ENCODE measurements at regions not wholly inside any gene's neighbourhood (a gene's known extent, or its start where the extent isn't known, plus 50 kb on each side); places are given as distances from the start of the nearest gene placed in this dataset.

DNA sequence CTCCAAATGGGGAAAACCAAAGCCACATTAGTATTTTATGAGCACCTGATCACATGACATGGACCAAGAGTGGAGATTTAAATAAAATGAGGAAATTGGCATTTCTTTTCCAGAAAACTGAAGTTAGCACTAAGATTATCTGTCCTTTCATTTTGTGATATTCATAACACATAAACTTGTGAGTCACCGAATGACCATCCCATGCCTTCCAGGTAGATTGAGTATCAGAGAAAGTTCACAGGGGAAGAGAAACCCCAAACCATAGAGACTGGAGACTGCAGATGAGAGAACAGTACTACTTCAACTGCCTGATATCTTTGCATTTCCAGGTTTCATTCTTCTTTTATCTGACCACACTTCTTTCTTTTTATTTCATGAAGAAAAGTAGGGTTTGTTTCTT is 176.3 kb upstream of the LRP1B start:
- Histone ChIP-seq H3K4me2 (ENCODE audit: low read depth, low read length, poor library complexity, severe bottlenecking) (no peak overlapping the region), H3K4me3 (ENCODE audit: low read length, poor library complexity, severe bottlenecking) (no peak overlapping the region), H3K79me2 (ENCODE audit: insufficient read depth, low read length) (no peaks in the 10 kb centered on the region), H3K9me2 (replicated peaks; ENCODE audit: low read depth, low read length) (no peaks in the 10 kb centered on the region), H3K9ac (ENCODE audit: low read depth, low read length, poor library complexity, severe bottlenecking) (no peak overlapping the region), H4K20me1 (ENCODE audit: insufficient read depth, low read length, poor library complexity, severe bottlenecking) (no peaks in the 10 kb centered on the region), H3K4me1 (ENCODE audit: insufficient read depth, low read length, poor library complexity, severe bottlenecking) (no peaks in the 10 kb centered on the region), H2AFZ (ENCODE audit: low read length) (no peak overlapping the region), H3K9me3 (ENCODE audit: insufficient read depth, low read depth, low read length) (peaks cover 12% of the 10 kb centered on the region; the same call in 1 of the 2 replicates), H3F3A (ENCODE audit: low read depth) (no peaks in the 10 kb centered on the region), H3K27me3 (ENCODE audit: insufficient read depth, low read length, poor library complexity, severe bottlenecking) (no peaks in the 10 kb centered on the region), H3K36me3 (ENCODE audit: insufficient read depth, low read length) (no peaks in the 10 kb centered on the region)
- TF ChIP-seq, protein P1, sequence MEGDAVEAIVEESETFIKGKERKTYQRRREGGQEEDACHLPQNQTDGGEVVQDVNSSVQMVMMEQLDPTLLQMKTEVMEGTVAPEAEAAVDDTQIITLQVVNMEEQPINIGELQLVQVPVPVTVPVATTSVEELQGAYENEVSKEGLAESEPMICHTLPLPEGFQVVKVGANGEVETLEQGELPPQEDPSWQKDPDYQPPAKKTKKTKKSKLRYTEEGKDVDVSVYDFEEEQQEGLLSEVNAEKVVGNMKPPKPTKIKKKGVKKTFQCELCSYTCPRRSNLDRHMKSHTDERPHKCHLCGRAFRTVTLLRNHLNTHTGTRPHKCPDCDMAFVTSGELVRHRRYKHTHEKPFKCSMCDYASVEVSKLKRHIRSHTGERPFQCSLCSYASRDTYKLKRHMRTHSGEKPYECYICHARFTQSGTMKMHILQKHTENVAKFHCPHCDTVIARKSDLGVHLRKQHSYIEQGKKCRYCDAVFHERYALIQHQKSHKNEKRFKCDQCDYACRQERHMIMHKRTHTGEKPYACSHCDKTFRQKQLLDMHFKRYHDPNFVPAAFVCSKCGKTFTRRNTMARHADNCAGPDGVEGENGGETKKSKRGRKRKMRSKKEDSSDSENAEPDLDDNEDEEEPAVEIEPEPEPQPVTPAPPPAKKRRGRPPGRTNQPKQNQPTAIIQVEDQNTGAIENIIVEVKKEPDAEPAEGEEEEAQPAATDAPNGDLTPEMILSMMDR (conservative IDR thresholded peaks at IDR 0.05; ENCODE audit: low read length) = no peak
- TF ChIP-seq EZH2phosphoT487 (IDR thresholded peaks at IDR 0.05; ENCODE audit: borderline replicate concordance) = no peak

DNA sequence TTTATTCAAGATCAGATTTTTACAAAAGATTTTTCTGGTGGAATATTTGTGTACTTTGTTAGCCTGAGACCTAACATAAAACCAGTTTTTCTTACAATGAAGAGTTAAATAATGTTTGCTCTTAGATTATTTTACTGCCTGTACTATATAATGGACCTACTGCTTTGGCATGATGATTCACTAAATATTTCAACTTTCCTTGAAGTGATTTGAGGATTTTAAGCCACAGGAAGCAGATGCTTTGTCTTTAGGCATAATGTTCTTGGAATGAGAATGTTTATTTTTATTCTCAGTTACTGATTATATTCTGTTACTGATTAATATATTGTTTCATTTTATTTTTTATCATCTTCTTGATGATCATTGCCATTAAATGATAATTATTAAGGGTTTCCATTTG is 175.3 kb upstream of the LRP1B start:
- Histone ChIP-seq H3K9ac (ENCODE audit: low read depth, low read length, poor library complexity, severe bottlenecking) (no peak overlapping the region), H3K4me3 (ENCODE audit: low read length, poor library complexity, severe bottlenecking) (no peak overlapping the region), H2AFZ (ENCODE audit: low read length) (no peak overlapping the region), H3K9me2 (replicated peaks; ENCODE audit: low read depth, low read length) (no peaks in the 10 kb centered on the region), H4K20me1 (ENCODE audit: insufficient read depth, low read length, poor library complexity, severe bottlenecking) (no peaks in the 10 kb centered on the region), H3K4me2 (ENCODE audit: low read depth, low read length, poor library complexity, severe bottlenecking) (no peak overlapping the region), H3F3A (ENCODE audit: low read depth) (no peaks in the 10 kb centered on the region), H3K4me1 (ENCODE audit: insufficient read depth, low read length, poor library complexity, severe bottlenecking) (no peaks in the 10 kb centered on the region), H3K9me3 (ENCODE audit: insufficient read depth, low read depth, low read length) (peaks cover 11% of the 10 kb centered on the region; the same call in 1 of the 2 replicates), H3K79me2 (ENCODE audit: insufficient read depth, low read length) (no peaks in the 10 kb centered on the region), H3K36me3 (ENCODE audit: insufficient read depth, low read length) (no peaks in the 10 kb centered on the region), H3K27me3 (ENCODE audit: insufficient read depth, low read length, poor library complexity, severe bottlenecking) (no peaks in the 10 kb centered on the region)
- TF ChIP-seq, protein P1 (conservative IDR thresholded peaks at IDR 0.05; ENCODE audit: low read length) = no peak
- TF ChIP-seq EZH2phosphoT487 (IDR thresholded peaks at IDR 0.05; ENCODE audit: borderline replicate concordance) = no peak

DNA sequence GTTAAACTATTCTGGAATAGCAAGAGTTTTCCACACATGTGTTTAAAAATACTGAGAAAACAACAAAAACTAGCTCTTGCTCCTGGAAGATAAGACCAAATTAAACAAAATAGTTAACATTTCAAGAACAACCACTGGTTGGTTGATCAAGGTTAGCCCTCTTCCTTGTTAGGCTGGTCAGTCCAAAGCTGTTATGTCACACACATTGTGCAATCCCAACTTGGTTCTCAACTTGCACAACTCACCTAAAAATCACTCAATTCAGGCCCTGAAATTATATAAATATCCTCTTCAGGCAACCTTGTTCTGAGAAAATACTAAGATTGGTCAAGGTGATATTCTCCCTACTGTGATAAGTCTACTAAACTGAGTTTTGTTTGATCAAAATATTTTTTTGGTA is 169.7 kb upstream of the LRP1B start:
- Histone ChIP-seq H2AFZ (ENCODE audit: low read length) (no peak overlapping the region), H3K9me2 (replicated peaks; ENCODE audit: low read depth, low read length) (no peaks in the 10 kb centered on the region)

DNA sequence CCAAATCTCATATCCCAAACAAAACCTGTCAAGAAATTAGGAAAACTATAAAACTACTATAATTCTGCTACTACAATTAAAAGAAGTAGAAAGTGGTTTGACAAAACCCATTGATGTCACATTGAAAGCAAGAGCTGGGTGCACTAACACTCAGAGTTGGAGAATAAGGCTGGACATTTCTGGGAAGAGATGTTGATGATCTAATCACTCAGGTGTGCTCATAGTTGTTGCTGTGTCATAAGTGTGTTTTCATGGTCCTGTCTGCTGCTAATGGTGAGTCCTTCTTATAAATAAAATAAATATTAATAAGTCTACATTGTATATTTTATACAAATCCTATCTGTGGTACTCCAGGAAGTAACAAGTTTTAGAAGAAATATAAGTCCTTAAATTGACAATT is 168.2 kb upstream of the LRP1B start:
- TF ChIP-seq, protein P1 (conservative IDR thresholded peaks at IDR 0.05; ENCODE audit: low read length) = no peak
- TF ChIP-seq EZH2phosphoT487 (IDR thresholded peaks at IDR 0.05; ENCODE audit: borderline replicate concordance) = no peak
- no peaks in the 10 kb centered on the region for H3F3A ChIP-seq (ENCODE audit: low read depth)
- H3K9me3 ChIP-seq (ENCODE audit: insufficient read depth, low read depth, low read length) = no peaks in the 10 kb centered on the region
- no peak overlapping the region for H3K4me3 ChIP-seq (ENCODE audit: low read length, poor library complexity, severe bottlenecking)
- no peaks in the 10 kb centered on the region for H3K4me1 ChIP-seq (ENCODE audit: insufficient read depth, low read length, poor library complexity, severe bottlenecking)
- H2AFZ ChIP-seq (ENCODE audit: low read length) = no peak overlapping the region
- no peaks in the 10 kb centered on the region for H3K9me2 ChIP-seq (replicated peaks; ENCODE audit: low read depth, low read length)
- H3K36me3 ChIP-seq (ENCODE audit: insufficient read depth, low read length) = no peaks in the 10 kb centered on the region
- no peaks in the 10 kb centered on the region for H3K27me3 ChIP-seq (ENCODE audit: insufficient read depth, low read length, poor library complexity, severe bottlenecking)
- H3K79me2 ChIP-seq (ENCODE audit: insufficient read depth, low read length) = no peaks in the 10 kb centered on the region
- H4K20me1 ChIP-seq (ENCODE audit: insufficient read depth, low read length, poor library complexity, severe bottlenecking) = no peaks in the 10 kb centered on the region
- no peak overlapping the region for H3K9ac ChIP-seq (ENCODE audit: low read depth, low read length, poor library complexity, severe bottlenecking)
- no peak overlapping the region for H3K4me2 ChIP-seq (ENCODE audit: low read depth, low read length, poor library complexity, severe bottlenecking)

More for the DNA sequence above, 169.7 kb upstream of the LRP1B start:
- no peak for TF ChIP-seq EZH2phosphoT487 (IDR thresholded peaks at IDR 0.05; ENCODE audit: borderline replicate concordance)
- Histone ChIP-seq H4K20me1 (ENCODE audit: insufficient read depth, low read length, poor library complexity, severe bottlenecking) (no peaks in the 10 kb centered on the region), H3K9me3 (ENCODE audit: insufficient read depth, low read depth, low read length) (no peaks in the 10 kb centered on the region), H3F3A (ENCODE audit: low read depth) (no peaks in the 10 kb centered on the region), H3K36me3 (ENCODE audit: insufficient read depth, low read length) (no peaks in the 10 kb centered on the region), H3K27me3 (ENCODE audit: insufficient read depth, low read length, poor library complexity, severe bottlenecking) (no peaks in the 10 kb centered on the region), H3K4me1 (ENCODE audit: insufficient read depth, low read length, poor library complexity, severe bottlenecking) (no peaks in the 10 kb centered on the region), H3K4me2 (ENCODE audit: low read depth, low read length, poor library complexity, severe bottlenecking) (no peak overlapping the region), H3K79me2 (ENCODE audit: insufficient read depth, low read length) (no peaks in the 10 kb centered on the region), H3K4me3 (ENCODE audit: low read length, poor library complexity, severe bottlenecking) (no peak overlapping the region), H3K9ac (ENCODE audit: low read depth, low read length, poor library complexity, severe bottlenecking) (no peak overlapping the region)

Measured in Loucy (cell line).